ENCODE measurements at regions not wholly inside any gene's neighbourhood (a gene's known extent, or its start where the extent isn't known, plus 50 kb on each side); places are given as distances from the start of the nearest gene placed in this dataset.

DNA sequence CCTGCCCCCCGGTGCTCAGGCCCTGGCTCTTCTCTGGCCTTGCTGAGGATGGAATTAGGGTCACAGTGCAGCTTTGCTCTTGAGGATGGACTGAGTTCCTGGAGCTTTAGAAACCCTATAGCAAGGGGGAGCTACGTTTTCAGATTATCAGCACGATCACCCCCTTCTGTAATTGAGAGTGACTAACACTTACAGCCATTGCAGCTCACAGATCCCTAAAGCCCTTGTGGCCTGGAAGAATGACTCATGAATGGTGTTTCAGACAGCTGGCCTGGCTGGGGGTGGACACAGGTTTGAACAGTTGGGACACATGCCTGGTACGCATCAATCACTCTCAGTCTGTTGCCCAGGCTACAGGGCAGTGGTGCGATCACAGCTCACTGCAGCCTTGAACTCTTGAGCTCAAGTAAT lies 79.7 kb upstream of the IGFBP5 start (continued):
- TF ChIP-seq, protein P1, sequence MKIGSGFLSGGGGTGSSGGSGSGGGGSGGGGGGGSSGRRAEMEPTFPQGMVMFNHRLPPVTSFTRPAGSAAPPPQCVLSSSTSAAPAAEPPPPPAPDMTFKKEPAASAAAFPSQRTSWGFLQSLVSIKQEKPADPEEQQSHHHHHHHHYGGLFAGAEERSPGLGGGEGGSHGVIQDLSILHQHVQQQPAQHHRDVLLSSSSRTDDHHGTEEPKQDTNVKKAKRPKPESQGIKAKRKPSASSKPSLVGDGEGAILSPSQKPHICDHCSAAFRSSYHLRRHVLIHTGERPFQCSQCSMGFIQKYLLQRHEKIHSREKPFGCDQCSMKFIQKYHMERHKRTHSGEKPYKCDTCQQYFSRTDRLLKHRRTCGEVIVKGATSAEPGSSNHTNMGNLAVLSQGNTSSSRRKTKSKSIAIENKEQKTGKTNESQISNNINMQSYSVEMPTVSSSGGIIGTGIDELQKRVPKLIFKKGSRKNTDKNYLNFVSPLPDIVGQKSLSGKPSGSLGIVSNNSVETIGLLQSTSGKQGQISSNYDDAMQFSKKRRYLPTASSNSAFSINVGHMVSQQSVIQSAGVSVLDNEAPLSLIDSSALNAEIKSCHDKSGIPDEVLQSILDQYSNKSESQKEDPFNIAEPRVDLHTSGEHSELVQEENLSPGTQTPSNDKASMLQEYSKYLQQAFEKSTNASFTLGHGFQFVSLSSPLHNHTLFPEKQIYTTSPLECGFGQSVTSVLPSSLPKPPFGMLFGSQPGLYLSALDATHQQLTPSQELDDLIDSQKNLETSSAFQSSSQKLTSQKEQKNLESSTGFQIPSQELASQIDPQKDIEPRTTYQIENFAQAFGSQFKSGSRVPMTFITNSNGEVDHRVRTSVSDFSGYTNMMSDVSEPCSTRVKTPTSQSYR (CRISPR knock-in tag; IDR thresholded peaks at IDR 0.05; ENCODE audit: borderline replicate concordance) = peak; percentile 43; the same call in 1 of the 2 replicates
- TF ChIP-seq, protein P2, sequence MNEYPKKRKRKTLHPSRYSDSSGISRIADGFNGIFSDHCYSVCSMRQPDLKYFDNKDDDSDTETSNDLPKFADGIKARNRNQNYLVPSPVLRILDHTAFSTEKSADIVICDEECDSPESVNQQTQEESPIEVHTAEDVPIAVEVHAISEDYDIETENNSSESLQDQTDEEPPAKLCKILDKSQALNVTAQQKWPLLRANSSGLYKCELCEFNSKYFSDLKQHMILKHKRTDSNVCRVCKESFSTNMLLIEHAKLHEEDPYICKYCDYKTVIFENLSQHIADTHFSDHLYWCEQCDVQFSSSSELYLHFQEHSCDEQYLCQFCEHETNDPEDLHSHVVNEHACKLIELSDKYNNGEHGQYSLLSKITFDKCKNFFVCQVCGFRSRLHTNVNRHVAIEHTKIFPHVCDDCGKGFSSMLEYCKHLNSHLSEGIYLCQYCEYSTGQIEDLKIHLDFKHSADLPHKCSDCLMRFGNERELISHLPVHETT (CRISPR knock-in tag; conservative IDR thresholded peaks at IDR 0.05) = no peak
- TF ChIP-seq ZNF251 (CRISPR knock-in tag; IDR thresholded peaks at IDR 0.05) (no peak), RXRA (CRISPR knock-in tag; IDR thresholded peaks at IDR 0.05) (peak; percentile 30; the same call in 1 of the 2 replicates), ELF4 (CRISPR knock-in tag; IDR thresholded peaks at IDR 0.05; ENCODE audit: borderline replicate concordance) (no peak), PLRG1 (conservative IDR thresholded peaks at IDR 0.05) (no peak), ZNF101 (CRISPR knock-in tag; IDR thresholded peaks at IDR 0.05; ENCODE audit: borderline replicate concordance, low read depth) (no peak), RARA (CRISPR knock-in tag; IDR thresholded peaks at IDR 0.05) (0 out of 2 replicates have a peak, but pooled peaks have one; percentile 13), CBX5 (CRISPR knock-in tag; IDR thresholded peaks at IDR 0.05; ENCODE audit: borderline replicate concordance) (peak; percentile 49; the same call in 1 of the 2 replicates), ZNF121 (CRISPR knock-in tag; IDR thresholded peaks at IDR 0.05) (no peak), ZNF160 (CRISPR knock-in tag; IDR thresholded peaks at IDR 0.05) (no peak), RFX3 (CRISPR knock-in tag; IDR thresholded peaks at IDR 0.05) (peak; percentile 46; the same call in 1 of the 2 replicates), DMAP1 (CRISPR knock-in tag; IDR thresholded peaks at IDR 0.05) (no peak), TFAP4 (IDR thresholded peaks at IDR 0.05; ENCODE audit: borderline replicate concordance, low read depth) (peak; percentile 66; the same call in 1 of the 2 replicates), ZNF607 (CRISPR knock-in tag; IDR thresholded peaks at IDR 0.05; ENCODE audit: borderline replicate concordance) (no peak), ZFP41 (CRISPR knock-in tag; IDR thresholded peaks at IDR 0.05; ENCODE audit: borderline replicate concordance) (no peak), ARNT (IDR thresholded peaks at IDR 0.05) (no peak), ZNF839 (CRISPR knock-in tag; IDR thresholded peaks at IDR 0.05; ENCODE audit: borderline replicate concordance) (no peak), SATB2 (CRISPR knock-in tag; IDR thresholded peaks at IDR 0.05) (no peak)
- TF ChIP-seq, protein P3, sequence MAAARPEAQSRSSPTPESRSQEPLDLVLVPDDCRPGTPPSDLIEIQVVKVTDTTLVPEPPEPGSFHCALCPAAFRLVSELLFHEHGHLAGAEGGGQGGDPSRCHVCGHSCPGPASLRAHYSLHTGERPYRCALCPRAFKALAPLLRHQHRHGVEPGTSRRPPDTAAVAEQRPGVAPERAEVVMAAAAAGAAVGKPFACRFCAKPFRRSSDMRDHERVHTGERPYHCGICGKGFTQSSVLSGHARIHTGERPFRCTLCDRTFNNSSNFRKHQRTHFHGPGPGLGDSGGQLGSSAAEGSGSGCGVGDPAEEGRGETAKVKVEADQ (CRISPR knock-in tag; IDR thresholded peaks at IDR 0.05; ENCODE audit: borderline replicate concordance) = no peak
- TF ChIP-seq, protein P4, sequence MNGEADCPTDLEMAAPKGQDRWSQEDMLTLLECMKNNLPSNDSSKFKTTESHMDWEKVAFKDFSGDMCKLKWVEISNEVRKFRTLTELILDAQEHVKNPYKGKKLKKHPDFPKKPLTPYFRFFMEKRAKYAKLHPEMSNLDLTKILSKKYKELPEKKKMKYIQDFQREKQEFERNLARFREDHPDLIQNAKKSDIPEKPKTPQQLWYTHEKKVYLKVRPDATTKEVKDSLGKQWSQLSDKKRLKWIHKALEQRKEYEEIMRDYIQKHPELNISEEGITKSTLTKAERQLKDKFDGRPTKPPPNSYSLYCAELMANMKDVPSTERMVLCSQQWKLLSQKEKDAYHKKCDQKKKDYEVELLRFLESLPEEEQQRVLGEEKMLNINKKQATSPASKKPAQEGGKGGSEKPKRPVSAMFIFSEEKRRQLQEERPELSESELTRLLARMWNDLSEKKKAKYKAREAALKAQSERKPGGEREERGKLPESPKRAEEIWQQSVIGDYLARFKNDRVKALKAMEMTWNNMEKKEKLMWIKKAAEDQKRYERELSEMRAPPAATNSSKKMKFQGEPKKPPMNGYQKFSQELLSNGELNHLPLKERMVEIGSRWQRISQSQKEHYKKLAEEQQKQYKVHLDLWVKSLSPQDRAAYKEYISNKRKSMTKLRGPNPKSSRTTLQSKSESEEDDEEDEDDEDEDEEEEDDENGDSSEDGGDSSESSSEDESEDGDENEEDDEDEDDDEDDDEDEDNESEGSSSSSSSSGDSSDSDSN (CRISPR knock-in tag; IDR thresholded peaks at IDR 0.05) = no peak

All from HepG2 (cell line).